ENCODE measurements at regions not wholly inside any gene's neighbourhood (a gene's known extent, or its start where the extent isn't known, plus 50 kb on each side); places are given as distances from the start of the nearest gene placed in this dataset.
"Not testable (repeated sequence)": the region's sequence is repeated elsewhere in the genome, so short reads cannot be mapped to it uniquely, and the experiment has no call there.

DNA sequence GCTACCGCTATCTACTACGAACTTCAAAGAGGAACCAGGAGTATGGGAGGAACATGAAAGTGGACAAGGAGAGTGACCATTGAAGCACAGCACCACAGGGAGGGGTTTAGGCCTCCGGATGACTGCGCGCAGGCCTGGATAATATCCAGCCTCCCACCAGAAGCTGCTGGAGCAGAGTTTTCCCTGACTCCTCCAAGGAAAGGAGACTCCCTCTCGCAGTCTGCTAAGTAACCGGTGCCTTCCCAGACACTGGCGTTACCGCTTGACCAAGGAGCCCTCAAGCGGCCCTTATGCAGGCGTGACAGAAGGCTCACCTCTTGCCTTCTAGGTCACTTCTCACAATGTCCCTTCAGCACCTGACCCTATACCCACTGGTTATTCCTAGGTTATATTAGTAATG, 64.2 kb upstream of the BTG3 start:
- not testable (repeated sequence) for DNase-seq

- DNase-seq: no peak
These were observed 61.4 kb upstream of the BTG3 start for GRCh38 chr21:17674106-17674505.

GRCh38 chr21:17673261-17674020, 60.7 kb upstream of the BTG3 start:
- DNase-seq: peak; percentile 19

- no peak for DNase-seq
These were observed 59.0 kb upstream of the BTG3 start for GRCh38 chr21:17671733-17672132.

GRCh38 chr21:17668479-17669140, 55.9 kb upstream of the BTG3 start:
- no peak for DNase-seq

GRCh38 chr21:17667256-17667655, 54.6 kb upstream of the BTG3 start:
- DNase-seq: no peak

Data from fibroblast of skin of right biceps (primary cell).